ENCODE measurements at regions not wholly inside any gene's neighbourhood (a gene's known extent, or its start where the extent isn't known, plus 50 kb on each side); places are given as distances from the start of the nearest gene placed in this dataset.

- no peak for TF ChIP-seq ZFP3 (CRISPR knock-in tag; IDR thresholded peaks at IDR 0.05)
- TF ChIP-seq OSR1 (CRISPR knock-in tag; IDR thresholded peaks at IDR 0.05): no peak
- TF ChIP-seq, protein P1, sequence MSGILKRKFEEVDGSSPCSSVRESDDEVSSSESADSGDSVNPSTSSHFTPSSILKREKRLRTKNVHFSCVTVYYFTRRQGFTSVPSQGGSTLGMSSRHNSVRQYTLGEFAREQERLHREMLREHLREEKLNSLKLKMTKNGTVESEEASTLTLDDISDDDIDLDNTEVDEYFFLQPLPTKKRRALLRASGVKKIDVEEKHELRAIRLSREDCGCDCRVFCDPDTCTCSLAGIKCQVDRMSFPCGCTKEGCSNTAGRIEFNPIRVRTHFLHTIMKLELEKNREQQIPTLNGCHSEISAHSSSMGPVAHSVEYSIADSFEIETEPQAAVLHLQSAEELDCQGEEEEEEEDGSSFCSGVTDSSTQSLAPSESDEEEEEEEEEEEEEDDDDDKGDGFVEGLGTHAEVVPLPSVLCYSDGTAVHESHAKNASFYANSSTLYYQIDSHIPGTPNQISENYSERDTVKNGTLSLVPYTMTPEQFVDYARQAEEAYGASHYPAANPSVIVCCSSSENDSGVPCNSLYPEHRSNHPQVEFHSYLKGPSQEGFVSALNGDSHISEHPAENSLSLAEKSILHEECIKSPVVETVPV (CRISPR knock-in tag; IDR thresholded peaks at IDR 0.05): no peak
These were observed 152.5 kb downstream of the CEBPB start for GRCh38 chr20:50343125-50343489.

Measured in SK-N-SH treated with all-trans-retinoic acid at 6 μM for 48 hours (cell line).